H1 (cell line): ENCODE measurements at regions not wholly inside any gene's neighbourhood (a gene's known extent, or its start where the extent isn't known, plus 50 kb on each side); places are given as distances from the start of the nearest gene placed in this dataset.

Experiments used
- CTCF ChIA-PET: fragments of 300-600 bp; sonication (Branson Sonifier 250); formaldehyde crosslinking; loops from one replicate; lab custom pipeline; 2021; ENCODE audit not compliant: partially characterized antibody; lab: Charles Lee
- POLR2A ChIA-PET: fragments of 300-600 bp; sonication (Branson Sonifier 250); formaldehyde crosslinking; loops from one replicate; lab custom pipeline; 2021; ENCODE audit warnings: inconsistent platforms; ENCODE audit not compliant: partially characterized antibody; lab: Charles Lee
- DNase-seq, 2 experiments: peaks; one replicate each; pipeline versions ENCODE4 v3.0.0 to v3.0.0-alpha.2; 2010 to 2022; ENCODE audit warnings: low spot score in 2 of 2, low read depth in 1 of 2, mixed read lengths in 1 of 2
- FAIRE-seq: peaks from 2 replicates; lab custom pipeline; 2011; peaks lifted over from hg19 to GRCh38; lab: Jason Lieb, UNC
- H2AFZ ChIP-seq: 2 replicates; pipeline ENCODE4 v1.8.1; 2012; ENCODE audit warnings: low read length, inconsistent platforms
- H2AK5ac ChIP-seq: 2 replicates; pipeline ENCODE4 v1.6.1; 2013; ENCODE audit warnings: low read depth, low read length
- H2BK120ac ChIP-seq: replicated peaks from 2 replicates; pipeline ENCODE3; 2013; ENCODE audit warnings: low read depth, low read length, inconsistent platforms
- H2BK12ac ChIP-seq: 2 replicates; pipeline ENCODE4 v1.6.1; 2013; ENCODE audit warnings: low read depth, low read length
- H2BK15ac ChIP-seq: 2 replicates; pipeline ENCODE4 v1.6.1; 2013; ENCODE audit warnings: low read length
- H2BK20ac ChIP-seq: 2 replicates; pipeline ENCODE4 v1.6.1; 2013; ENCODE audit warnings: low read length
- H2BK5ac ChIP-seq: 2 replicates; pipeline ENCODE4 v1.6.1; 2013; ENCODE audit warnings: low read depth, low read length
- H3K14ac ChIP-seq: 2 replicates; pipeline ENCODE4 v1.6.1; 2013; ENCODE audit warnings: inconsistent platforms; ENCODE audit not compliant: insufficient read length
- H3K18ac ChIP-seq: 2 replicates; pipeline ENCODE4 v1.6.1; 2013; ENCODE audit warnings: low read length; ENCODE audit errors: extremely low read depth
- H3K23ac ChIP-seq: 2 replicates; pipeline ENCODE4 v1.6.1; 2013; ENCODE audit warnings: inconsistent platforms; ENCODE audit not compliant: insufficient read length
- H3K23me2 ChIP-seq: 2 replicates; pipeline ENCODE4 v1.6.1; 2013; ENCODE audit warnings: low read depth, low read length
- H3K27ac ChIP-seq: 2 replicates; pipeline ENCODE4 v1.6.1; 2011; ENCODE audit warnings: low read depth, low read length, inconsistent platforms
- H3K27me3 ChIP-seq, 4 experiments: replicated peaks in 1 of 4; 1 replicate in 1 of 4; 2 replicates in 3 of 4; pipeline versions ENCODE4 v1.6.1 to v1.8.1; 2011 to 2013; ENCODE audit warnings: low read length in 3 of 4, mild to moderate bottlenecking in 3 of 4, inconsistent platforms in 2 of 4, mixed read lengths in 2 of 4, moderate library complexity in 1 of 4; ENCODE audit not compliant: control insufficient read depth in 3 of 4, insufficient read depth in 3 of 4; ENCODE audit errors: extremely low read depth in 1 of 4
- H3K36me3 ChIP-seq, 4 experiments: 2 replicates each; pipeline versions ENCODE4 v1.6.1 to v1.8.1; 2011 to 2013; ENCODE audit warnings: mild to moderate bottlenecking in 4 of 4, low read length in 3 of 4, moderate library complexity in 2 of 4, control low read depth in 1 of 4, inconsistent platforms in 1 of 4; ENCODE audit not compliant: insufficient read depth in 4 of 4, control insufficient read depth in 2 of 4
- H3K4ac ChIP-seq: replicated peaks from 2 replicates; pipeline ENCODE3; 2013; ENCODE audit warnings: low read length, low read depth, mixed read lengths, inconsistent platforms; ENCODE audit not compliant: insufficient read length
- H3K4me1 ChIP-seq, 4 experiments: replicated peaks in 1 of 4; 1 replicate in 1 of 4; 2 replicates in 3 of 4; pipeline versions ENCODE4 v1.6.1 to v1.8.1; 2011 to 2013; ENCODE audit warnings: low read length in 3 of 4, inconsistent platforms in 2 of 4, mixed read lengths in 1 of 4; ENCODE audit not compliant: insufficient read depth in 4 of 4, control insufficient read depth in 3 of 4
- H3K4me2 ChIP-seq, 2 experiments: 2 replicates each; pipeline versions ENCODE4 v1.6.1 to v1.8.1; 2011 to 2013; ENCODE audit warnings: low read depth in 2 of 2, low read length in 2 of 2, control low read depth in 1 of 2, inconsistent platforms in 1 of 2, mild to moderate bottlenecking in 1 of 2; ENCODE audit not compliant: insufficient read depth in 1 of 2
- H3K4me3 ChIP-seq, 4 experiments: fragments of 200-600, 300-600 bp in 1 of 4; sonication (generic), shearing (Covaris generic), sonication (Bioruptor Twin) in 1 of 4; 2 replicates each; pipeline versions ENCODE4 v1.5.1 to v1.8.1; 2011 to 2016; ENCODE audit warnings: low read length in 4 of 4, low read depth in 3 of 4, control low read depth in 2 of 4, inconsistent platforms in 2 of 4, mild to moderate bottlenecking in 2 of 4, mixed read lengths in 1 of 4, moderate library complexity in 1 of 4; ENCODE audit not compliant: insufficient read depth in 2 of 4; ENCODE audit errors: extremely low read depth in 1 of 4
- H3K56ac ChIP-seq: replicated peaks from 2 replicates; pipeline ENCODE3; 2013; ENCODE audit warnings: low read depth, mild to moderate bottlenecking, mixed read lengths, low read length, inconsistent platforms; ENCODE audit not compliant: insufficient read length
- H3K79me1 ChIP-seq: 2 replicates; pipeline ENCODE4 v1.6.1; 2013; ENCODE audit warnings: low read depth, low read length, control low read depth
- H3K79me2 ChIP-seq, 2 experiments: 2 replicates each; pipeline versions ENCODE4 v1.6.1 to v1.8.1; 2012 to 2013; ENCODE audit warnings: low read length in 2 of 2, mild to moderate bottlenecking in 2 of 2, inconsistent platforms in 1 of 2; ENCODE audit not compliant: insufficient read depth in 2 of 2, control insufficient read depth in 1 of 2
- H3K9ac ChIP-seq, 4 experiments: replicated peaks in 1 of 4; 1 replicate in 1 of 4; 2 replicates in 3 of 4; pipeline versions ENCODE4 v1.6.1 to v1.8.1; 2011 to 2013; ENCODE audit warnings: low read depth in 3 of 4, low read length in 3 of 4, control low read depth in 2 of 4, mild to moderate bottlenecking in 2 of 4, moderate library complexity in 2 of 4, inconsistent platforms in 1 of 4; ENCODE audit errors: extremely low read depth in 1 of 4
- H3K9me3 ChIP-seq, 2 experiments: 2 replicates each; pipeline versions ENCODE4 v1.6.1 to v1.8.1; 2012 to 2013; ENCODE audit warnings: mild to moderate bottlenecking in 2 of 2, moderate library complexity in 2 of 2, control low read depth in 1 of 2, inconsistent platforms in 1 of 2, low read depth in 1 of 2, low read length in 1 of 2, mixed read lengths in 1 of 2; ENCODE audit not compliant: insufficient read depth in 2 of 2
- H4K20me1 ChIP-seq, 2 experiments: replicated peaks in 1 of 2; 2 replicates each; pipeline versions ENCODE3 to v1.8.1; 2011 to 2013; ENCODE audit warnings: inconsistent platforms in 2 of 2, low read length in 2 of 2, mild to moderate bottlenecking in 1 of 2; ENCODE audit not compliant: insufficient read depth in 2 of 2, control insufficient read depth in 1 of 2
- H4K5ac ChIP-seq: 2 replicates; pipeline ENCODE4 v1.6.1; 2013; ENCODE audit warnings: low read length, low read depth, mixed read lengths, inconsistent platforms; ENCODE audit not compliant: insufficient read length
- H4K8ac ChIP-seq: 2 replicates; pipeline ENCODE4 v1.8.0; 2013; ENCODE audit warnings: mild to moderate bottlenecking, moderate library complexity, low read length, inconsistent platforms; ENCODE audit not compliant: insufficient read depth; ENCODE audit errors: extremely low read depth
- H4K91ac ChIP-seq: replicated peaks from 2 replicates; pipeline ENCODE3; 2013; ENCODE audit warnings: low read length, mixed read lengths, inconsistent platforms; ENCODE audit not compliant: insufficient read length
- CBX5 ChIP-seq: fragments of 300-800, 300-1000 bp; sonication (generic); IDR thresholded peaks from 2 replicates; pipeline ENCODE4 v1.7.1; 2016; ENCODE audit warnings: antibody characterized with exemption, low read length, low read depth
- CEBPB ChIP-seq: IDR thresholded peaks from 2 replicates; pipeline ENCODE4 v1.6.1; 2012; ENCODE audit warnings: low read depth, low read length
- CHD1 ChIP-seq: IDR thresholded peaks from 2 replicates; pipeline ENCODE4 v1.6.1; 2012; ENCODE audit warnings: low read depth, low read length, improper control_type of control experiment
- E2F6 ChIP-seq: IDR thresholded peaks from 2 replicates; pipeline ENCODE4 v1.6.1; 2012; ENCODE audit warnings: inconsistent platforms
- MAX ChIP-seq: IDR thresholded peaks from 2 replicates; pipeline ENCODE4 v1.6.1; 2012; ENCODE audit warnings: inconsistent platforms
- RXRA ChIP-seq: IDR thresholded peaks from 2 replicates; pipeline ENCODE4 v1.6.1; 2011; ENCODE audit warnings: low read depth, mild to moderate bottlenecking, low read length, moderate library complexity; ENCODE audit not compliant: insufficient read depth
- WGBS, 2 experiments: shearing (Covaris generic) in 1 of 2; methylation state at CpG; one replicate each; pipeline versions ENCODE4 v1.1.6 to v1.1.7; 2013 to 2015; ENCODE audit warnings: low lambda C conversion rate in 2 of 2, mixed read lengths in 2 of 2, inconsistent platforms in 1 of 2, low coverage in 1 of 2, missing lambda C conversion rate in 1 of 2; ENCODE audit not compliant: insufficient replicate concordance in 2 of 2, insufficient coverage in 1 of 2, insufficient read length in 1 of 2; ENCODE audit errors: extremely low coverage in 1 of 2, missing lambda C conversion rate in 1 of 2; 5-methylcytosine and 5-hydroxymethylcytosine counted together

GRCh38 chr10:131788386-131788785 lies 112.4 kb upstream of the PPP2R2D start:
- H3K56ac ChIP-seq = no peak overlapping the region
- H4K8ac ChIP-seq = no peak overlapping the region
- peak overlapping the region; percentile 36; the same call in 1 of the 2 replicates for H2AFZ ChIP-seq
- H3K4ac ChIP-seq = peak overlapping the region; percentile 79
- H3K4me3 ChIP-seq = no peak overlapping the region
- H3K23ac ChIP-seq = no peak overlapping the region
- no peak overlapping the region for H2AK5ac ChIP-seq
- peak overlapping the region; percentile 6; the same call in 1 of the 2 replicates for H2BK5ac ChIP-seq
- DNase-seq (no peak), FAIRE-seq (peak; percentile 60)
- no peak overlapping the region for H3K14ac ChIP-seq
- peaks cover 5 to 6% of the 10 kb centered on the region in 2 experiments; a peak in 1 of 4 replicates for H3K9me3 ChIP-seq
- H3K79me1 ChIP-seq = no peaks in the 10 kb centered on the region
- H3K4me1 ChIP-seq = peaks cover 0 to 7% (median 3%) of the 10 kb centered on the region in 4 experiments; a peak in 4 of 7 replicates
- ChIA-PET POLR2A (no interaction called here), CTCF (interaction anchor here (0.6 to 3.7 kb wide), 13 partner anchors 12 to 1186 kb away, joined by 3 to 29 read pairs (median 5); no protein-coding TSS in a partner anchor)
- H4K20me1 ChIP-seq = no peaks in the 10 kb centered on the region
- H3K23me2 ChIP-seq = no peaks in the 10 kb centered on the region
- WGBS, 2 experiments = 57% methylated on average over 6 of the region's 6 CpGs; no CpG with 5 or more reads in 1 of the 2 experiments
- peak overlapping the region; percentile 59 for H4K91ac ChIP-seq
- H2BK12ac ChIP-seq = peak overlapping the region; percentile 23; the same call in 1 of the 2 replicates
- no peak overlapping the region for H3K4me2 ChIP-seq
- H2BK15ac ChIP-seq = no peak overlapping the region
- H3K27me3 ChIP-seq = no peaks in the 10 kb centered on the region; a peak in 1 of 7 replicates
- H2BK120ac ChIP-seq = peak overlapping the region; percentile 57
- H3K79me2 ChIP-seq = no peaks in the 10 kb centered on the region
- TF ChIP-seq CHD1 = no peak
- TF ChIP-seq CEBPB = 0 out of 2 replicates have a peak, but pooled peaks have one; percentile 15
- TF ChIP-seq RXRA = no peak
- TF ChIP-seq CBX5 = no peak
- TF ChIP-seq MAX = peak; percentile 38
- TF ChIP-seq E2F6 = peak; percentile 57
- no peak overlapping the region for H3K27ac ChIP-seq
- no peak overlapping the region for H3K18ac ChIP-seq
- H3K36me3 ChIP-seq = no peaks in the 10 kb centered on the region
- H4K5ac ChIP-seq = no peak overlapping the region
- no peak overlapping the region for H2BK20ac ChIP-seq
- H3K9ac ChIP-seq = no peak overlapping the region
